HCT116 (cell line): ENCODE measurements at regions not wholly inside any gene's neighbourhood (a gene's known extent, or its start where the extent isn't known, plus 50 kb on each side); places are given as distances from the start of the nearest gene placed in this dataset.
A peak's percentile ranks its signal among the peaks of the same experiment; 100 is the strongest.

Experiments used
- ATAC-seq: fragments of 200-7000 bp; cut with Tn5 transposase; 2 replicates; pipeline ENCODE4 v1.9.1; 2020; ENCODE audit warnings: mild to moderate bottlenecking, moderate library complexity
- BruUV-seq: library from RNA; stranded (reverse); fragments of 400-500 nt; replicated peaks from 2 replicates; lab custom pipeline; 2021; lab: Mats Ljungman, UMichigan
- CTCF ChIA-PET: fragments of 300-600 bp; sonication (Branson Sonifier 250); formaldehyde crosslinking; loops from one replicate; lab custom pipeline; 2021; ENCODE audit warnings: antibody characterized with exemption; lab: Charles Lee
- POLR2A ChIA-PET: fragments of 300-600, 350-600 bp; sonication (Branson Sonifier 250); formaldehyde crosslinking; loops from one replicate; lab custom pipeline; 2021; ENCODE audit warnings: antibody characterized with exemption; lab: Charles Lee
- RAD21 ChIA-PET, 2 experiments: fragments of 300-600 bp; sonication (Branson Sonifier 250); formaldehyde crosslinking; loops; one replicate each; lab custom pipeline; 2023; ENCODE audit warnings: low total read pairs in 2 of 2; ENCODE audit not compliant: uncharacterized antibody in 2 of 2, unreplicated experiment in 2 of 2, low non-redundant PET in 1 of 2; lab: Charles Lee
- DNase-seq: peaks from one replicate; pipeline ENCODE4 v3.0.0-alpha.2; 2010; ENCODE audit warnings: low read depth, low spot score
- H2AFZ ChIP-seq: fragments of 200-600 bp; shearing (Covaris generic), sonication (generic); 2 replicates; pipeline ENCODE4 v1.6.1; 2017; ENCODE audit warnings: low read depth, mixed run types, mixed read lengths, antibody characterized with exemption, low read length; ENCODE audit not compliant: poor library complexity, severe bottlenecking
- H3K27ac ChIP-seq: 2 replicates; pipeline ENCODE4 v1.5.1; 2012; ENCODE audit warnings: low read depth, low read length
- H3K27me3 ChIP-seq: fragments of 200-600 bp; sonication (generic); 2 replicates; pipeline ENCODE4 v1.6.1; 2016; ENCODE audit warnings: mixed run types, low read length, mixed read lengths; ENCODE audit not compliant: insufficient read depth
- H3K36me3 ChIP-seq, 2 experiments: fragments of 200-500 bp in 1 of 2; fragments of 200-600 bp in 1 of 2; sonication (Bioruptor generic) in 1 of 2; sonication (generic) in 1 of 2; 2 replicates each; pipeline versions ENCODE4 v1.5.1 to v1.6.1; 2014 to 2016; ENCODE audit warnings: low read length in 2 of 2, inconsistent platforms in 1 of 2, mixed read lengths in 1 of 2, mixed run types in 1 of 2; ENCODE audit not compliant: insufficient read depth in 2 of 2, control insufficient read depth in 1 of 2
- H3K4me1 ChIP-seq, 2 experiments: fragments of 200-600 bp in 1 of 2; sonication (generic) in 1 of 2; 2 replicates each; pipeline versions ENCODE4 v1.5.1 to v1.6.1; 2012 to 2017; ENCODE audit warnings: low read length in 2 of 2, inconsistent platforms in 1 of 2, mild to moderate bottlenecking in 1 of 2, mixed read lengths in 1 of 2, mixed run types in 1 of 2, moderate library complexity in 1 of 2; ENCODE audit not compliant: insufficient read depth in 2 of 2, control insufficient read depth in 1 of 2
- H3K4me2 ChIP-seq: fragments of 200-600 bp; sonication (generic); 2 replicates; pipeline ENCODE4 v1.6.1; 2017; ENCODE audit warnings: mixed run types, low read length, mixed read lengths
- H3K4me3 ChIP-seq, 2 experiments: fragments of 200-600 bp in 1 of 2; sonication (generic) in 1 of 2; replicated peaks in 1 of 2; 2 replicates each; pipeline ENCODE4 v1.5.1; 2011 to 2016; ENCODE audit warnings: low read length in 2 of 2, control low read depth in 1 of 2, low read depth in 1 of 2, mild to moderate bottlenecking in 1 of 2, mixed read lengths in 1 of 2, mixed run types in 1 of 2
- H3K79me2 ChIP-seq: fragments of 200-600 bp; sonication (generic); 2 replicates; pipeline ENCODE4 v1.6.1; 2017; ENCODE audit warnings: mild to moderate bottlenecking, mixed run types, low read length, moderate library complexity, mixed read lengths; ENCODE audit not compliant: insufficient read depth
- H3K9ac ChIP-seq: fragments of 200-600 bp; sonication (generic); 2 replicates; pipeline ENCODE4 v1.6.1; 2016; ENCODE audit warnings: low read length, mixed read lengths
- H3K9me2 ChIP-seq: fragments of 200-600 bp; sonication (generic), shearing (Covaris generic); 2 replicates; pipeline ENCODE4 v1.6.1; 2017; ENCODE audit warnings: mixed run types, mild to moderate bottlenecking, moderate library complexity; ENCODE audit not compliant: insufficient read depth
- H3K9me3 ChIP-seq, 2 experiments: fragments of 200-500 bp in 1 of 2; fragments of 200-600 bp in 1 of 2; sonication (Bioruptor generic) in 1 of 2; sonication (generic) in 1 of 2; 2 replicates each; pipeline ENCODE4 v1.6.1; 2014 to 2017; ENCODE audit warnings: low read length in 2 of 2, mixed read lengths in 2 of 2, inconsistent platforms in 1 of 2, low read depth in 1 of 2, mild to moderate bottlenecking in 1 of 2, mixed run types in 1 of 2, moderate library complexity in 1 of 2; ENCODE audit not compliant: control insufficient read depth in 1 of 2, insufficient read depth in 1 of 2
- H4K20me1 ChIP-seq: fragments of 200-600 bp; sonication (generic), shearing (Covaris generic); 2 replicates; pipeline ENCODE4 v1.6.1; 2017; ENCODE audit warnings: mixed run types, mild to moderate bottlenecking, moderate library complexity; ENCODE audit not compliant: insufficient read depth
- CBX3 ChIP-seq: IDR thresholded peaks from 2 replicates; pipeline ENCODE4 v1.6.1; 2012; ENCODE audit warnings: low read depth
- CEBPB ChIP-seq: IDR thresholded peaks from 2 replicates; pipeline ENCODE4 v1.6.1; 2012; ENCODE audit warnings: low read depth
- EGR1 ChIP-seq: IDR thresholded peaks from 2 replicates; pipeline ENCODE4 v1.6.1; 2012; ENCODE audit warnings: low read depth
- ELF1 ChIP-seq: IDR thresholded peaks from 2 replicates; pipeline ENCODE4 v1.6.1; 2012; ENCODE audit warnings: low read depth, borderline replicate concordance
- EZH2 ChIP-seq: fragments of 200-600 bp; sonication (generic); IDR thresholded peaks from 2 replicates; pipeline ENCODE4 v1.6.1; 2017; ENCODE audit warnings: antibody characterized with exemption, mixed run types
- JUND ChIP-seq: IDR thresholded peaks from 2 replicates; pipeline ENCODE4 v1.6.1; 2012
- MAX ChIP-seq: IDR thresholded peaks from 2 replicates; pipeline ENCODE4 v1.6.1; 2012
- POLR2A ChIP-seq: IDR thresholded peaks from 2 replicates; pipeline ENCODE4 v1.7.0; 2011; ENCODE audit warnings: borderline replicate concordance; ENCODE audit not compliant: insufficient read depth, insufficient read length; ENCODE audit errors: extremely low read depth
- RAD21 ChIP-seq: IDR thresholded peaks from 2 replicates; pipeline ENCODE4 v1.6.1; 2012; ENCODE audit warnings: low read depth, mild to moderate bottlenecking
- SRF ChIP-seq: IDR thresholded peaks from 2 replicates; pipeline ENCODE4 v1.6.1; 2012; ENCODE audit warnings: low read depth
- ZFX ChIP-seq: fragments of 450-650 bp; IDR thresholded peaks from 2 replicates; pipeline ENCODE4 v1.6.1; 2017
- intact Hi-C: fragments of 100-400 bp; cut with micrococcal nuclease; formaldehyde crosslinking; loops from 2 replicates; pipeline ENCODE4 v1.10.0; 2022
- TF ChIP-seq, protein P1 (sequence below), 3 experiments: fragments of 200-600 bp in 1 of 3; sonication (generic) in 1 of 3; IDR thresholded peaks in 2 of 3; conservative IDR thresholded peaks in 1 of 3; 2 replicates each; pipeline ENCODE4 v1.5.1; 2012 to 2017; ENCODE audit warnings: low read depth in 2 of 3, low read length in 2 of 3, antibody characterized with exemption in 1 of 3, borderline replicate concordance in 1 of 3, control low read depth in 1 of 3, mild to moderate bottlenecking in 1 of 3, mixed read lengths in 1 of 3, mixed run types in 1 of 3, moderate library complexity in 1 of 3; ENCODE audit not compliant: insufficient read depth in 1 of 3
- TF ChIP-seq, protein P2 (sequence below): IDR thresholded peaks from 2 replicates; pipeline ENCODE4 v1.6.1; 2011; ENCODE audit warnings: mild to moderate bottlenecking, low read length, moderate library complexity; ENCODE audit not compliant: insufficient replicate concordance; ENCODE audit errors: extremely low read depth

DNA sequence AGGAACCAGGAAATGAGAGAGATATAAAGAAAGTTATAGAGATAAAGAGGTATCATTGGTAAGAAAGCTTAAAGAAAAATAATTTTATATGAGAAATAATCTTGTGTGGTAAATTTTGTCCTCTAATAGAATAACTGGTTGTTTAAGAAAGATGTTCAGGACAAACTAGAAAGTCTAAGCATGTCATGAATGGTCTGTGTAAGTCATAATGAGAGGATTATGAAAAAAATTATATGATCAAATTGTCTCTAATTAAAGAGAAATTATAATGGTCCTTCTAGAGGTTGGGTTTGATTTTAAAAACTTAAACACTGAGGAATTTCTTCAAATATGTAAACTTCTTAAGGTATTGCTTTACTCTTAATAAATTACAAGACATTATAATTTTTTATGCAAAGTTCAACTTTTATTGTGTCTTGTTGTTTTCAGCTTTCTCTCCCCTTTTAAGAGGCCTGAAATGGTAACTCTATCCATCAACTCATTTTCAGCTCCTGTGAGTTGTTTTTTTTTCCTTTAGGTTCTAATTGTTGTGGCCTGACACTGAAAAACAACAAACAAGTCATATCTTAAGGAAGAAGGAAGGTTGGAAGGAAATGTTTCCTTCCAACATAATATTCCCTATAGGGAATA, 88.2 kb upstream of the CNOT2 start:
- DNase-seq = peak; percentile 39
- H2AFZ ChIP-seq = no peak overlapping the region
- TF ChIP-seq CBX3 = peak; percentile 68; the same call in 1 of the 2 replicates
- TF ChIP-seq RAD21 = no peak
- TF ChIP-seq, protein P1, sequence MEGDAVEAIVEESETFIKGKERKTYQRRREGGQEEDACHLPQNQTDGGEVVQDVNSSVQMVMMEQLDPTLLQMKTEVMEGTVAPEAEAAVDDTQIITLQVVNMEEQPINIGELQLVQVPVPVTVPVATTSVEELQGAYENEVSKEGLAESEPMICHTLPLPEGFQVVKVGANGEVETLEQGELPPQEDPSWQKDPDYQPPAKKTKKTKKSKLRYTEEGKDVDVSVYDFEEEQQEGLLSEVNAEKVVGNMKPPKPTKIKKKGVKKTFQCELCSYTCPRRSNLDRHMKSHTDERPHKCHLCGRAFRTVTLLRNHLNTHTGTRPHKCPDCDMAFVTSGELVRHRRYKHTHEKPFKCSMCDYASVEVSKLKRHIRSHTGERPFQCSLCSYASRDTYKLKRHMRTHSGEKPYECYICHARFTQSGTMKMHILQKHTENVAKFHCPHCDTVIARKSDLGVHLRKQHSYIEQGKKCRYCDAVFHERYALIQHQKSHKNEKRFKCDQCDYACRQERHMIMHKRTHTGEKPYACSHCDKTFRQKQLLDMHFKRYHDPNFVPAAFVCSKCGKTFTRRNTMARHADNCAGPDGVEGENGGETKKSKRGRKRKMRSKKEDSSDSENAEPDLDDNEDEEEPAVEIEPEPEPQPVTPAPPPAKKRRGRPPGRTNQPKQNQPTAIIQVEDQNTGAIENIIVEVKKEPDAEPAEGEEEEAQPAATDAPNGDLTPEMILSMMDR (IDR thresholded peaks at IDR 0.05 in 2 of 3, conservative IDR thresholded peaks at IDR 0.05 in 1 of 3; ENCODE audit: borderline replicate concordance in 1 of 3, insufficient read depth in 1 of 3, low read depth in 2 of 3, low read length in 2 of 3) = no peak
- no peak for TF ChIP-seq EGR1
- no peak for TF ChIP-seq EZH2
- TF ChIP-seq, all 23 proteins: peak for 1

DNA sequence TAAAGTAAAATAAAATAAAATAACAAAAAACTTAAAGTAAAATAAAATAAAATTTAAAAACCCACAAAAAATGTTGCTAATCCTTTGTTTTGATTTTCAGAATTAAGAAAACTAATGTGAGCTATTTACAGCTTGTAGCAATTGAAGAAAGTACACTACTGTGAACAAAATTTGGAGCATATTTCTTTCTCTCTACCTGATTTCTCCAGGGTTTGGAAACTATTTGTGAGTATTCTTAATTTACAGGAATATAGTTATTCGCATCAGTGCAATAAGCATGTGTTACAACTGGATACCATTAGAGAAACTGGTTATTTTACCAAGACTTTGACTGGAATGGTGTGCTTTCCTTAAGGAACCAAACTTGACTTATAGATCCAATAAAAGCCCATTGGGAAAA, 86.1 kb upstream of the CNOT2 start:
- Histone ChIP-seq H4K20me1 (no peaks in the 10 kb centered on the region), H3K36me3 (no peaks in the 10 kb centered on the region), H3K27me3 (no peaks in the 10 kb centered on the region), H3K9me3 (0 out of 4 replicates have a peak, but pooled peaks cover 0 to 3% of the 10 kb centered on the region in 2 experiments), H3K79me2 (no peaks in the 10 kb centered on the region), H3K9me2 (no peaks in the 10 kb centered on the region), H2AFZ (no peak overlapping the region), H3K4me1 (no peaks in the 10 kb centered on the region), H3K9ac (no peak overlapping the region), H3K4me2 (no peak overlapping the region), H3K4me3 (no peak overlapping the region), H3K27ac (no peak overlapping the region)
- no TSS peak for BruUV-seq
- ChIA-PET POLR2A (no interaction called here), CTCF (no interaction called here), RAD21 (no interaction called here)
- intact Hi-C loops = no loop called here
- DNase-seq = no peak
- ATAC-seq = no peak
- TF ChIP-seq JUND = no peak
- no peak for TF ChIP-seq ZFX
- no peak for TF ChIP-seq CEBPB
- TF ChIP-seq, protein P2, sequence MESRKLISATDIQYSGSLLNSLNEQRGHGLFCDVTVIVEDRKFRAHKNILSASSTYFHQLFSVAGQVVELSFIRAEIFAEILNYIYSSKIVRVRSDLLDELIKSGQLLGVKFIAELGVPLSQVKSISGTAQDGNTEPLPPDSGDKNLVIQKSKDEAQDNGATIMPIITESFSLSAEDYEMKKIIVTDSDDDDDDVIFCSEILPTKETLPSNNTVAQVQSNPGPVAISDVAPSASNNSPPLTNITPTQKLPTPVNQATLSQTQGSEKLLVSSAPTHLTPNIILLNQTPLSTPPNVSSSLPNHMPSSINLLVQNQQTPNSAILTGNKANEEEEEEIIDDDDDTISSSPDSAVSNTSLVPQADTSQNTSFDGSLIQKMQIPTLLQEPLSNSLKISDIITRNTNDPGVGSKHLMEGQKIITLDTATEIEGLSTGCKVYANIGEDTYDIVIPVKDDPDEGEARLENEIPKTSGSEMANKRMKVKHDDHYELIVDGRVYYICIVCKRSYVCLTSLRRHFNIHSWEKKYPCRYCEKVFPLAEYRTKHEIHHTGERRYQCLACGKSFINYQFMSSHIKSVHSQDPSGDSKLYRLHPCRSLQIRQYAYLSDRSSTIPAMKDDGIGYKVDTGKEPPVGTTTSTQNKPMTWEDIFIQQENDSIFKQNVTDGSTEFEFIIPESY = no peak
- no peak for TF ChIP-seq EGR1
- no peak for TF ChIP-seq ELF1
- no peak for TF ChIP-seq SRF
- no peak for TF ChIP-seq MAX
- TF ChIP-seq POLR2A = no peak
- TF ChIP-seq RAD21 = no peak

More for the DNA sequence above, 88.2 kb upstream of the CNOT2 start:
- H3K27ac ChIP-seq = no peak overlapping the region
- ChIA-PET POLR2A (no interaction called here), CTCF (no interaction called here), RAD21 (no interaction called here)
- no peak overlapping the region for H3K4me3 ChIP-seq
- intact Hi-C loops = no loop called here
- H3K27me3 ChIP-seq = no peaks in the 10 kb centered on the region
- BruUV-seq = no TSS peak
- no peak for ATAC-seq
- no peak overlapping the region for H3K9ac ChIP-seq
- no peaks in the 10 kb centered on the region for H3K79me2 ChIP-seq
- H4K20me1 ChIP-seq = no peaks in the 10 kb centered on the region
- no peaks in the 10 kb centered on the region for H3K4me1 ChIP-seq
- H3K36me3 ChIP-seq = no peaks in the 10 kb centered on the region
- H3K9me3 ChIP-seq = 0 out of 4 replicates have a peak, but pooled peaks cover 0 to 3% of the 10 kb centered on the region in 2 experiments
- H3K9me2 ChIP-seq = no peaks in the 10 kb centered on the region
- H3K4me2 ChIP-seq = no peak overlapping the region
